Peyer's patch (tissue), 4 donors: ENCODE measurements at regions not wholly inside any gene's neighbourhood (a gene's known extent, or its start where the extent isn't known, plus 50 kb on each side); places are given as distances from the start of the nearest gene placed in this dataset.

Experiments used
- DNase-seq, 3 donors: peaks; one replicate each; pipeline ENCODE4 v3.0.0-alpha.2; 2017 to 2019
- H3K27ac ChIP-seq, 4 donors: fragments of 200-600 bp; sonication (generic); one replicate each; pipeline ENCODE4 v1.5.1; 2016 to 2019
- H3K27me3 ChIP-seq, 2 donors: fragments of 200-600 bp; sonication (generic); one replicate each; pipeline ENCODE4 v1.5.1; 2019
- H3K36me3 ChIP-seq, 3 donors: fragments of 200-600 bp; sonication (generic); one replicate each; pipeline ENCODE4 v1.5.1; 2016 to 2019
- H3K4me1 ChIP-seq, 4 donors: fragments of 200-600 bp; sonication (generic); one replicate each; pipeline ENCODE4 v1.5.1; 2016 to 2019
- H3K4me3 ChIP-seq, 4 donors: fragments of 200-600 bp; sonication (generic); 1 replicate in 3 of 4; 2 replicates in 1 of 4; pipeline ENCODE4 v1.5.1; 2016 to 2019; ENCODE audit warnings: mild to moderate bottlenecking in 1 of 4
- H3K9me3 ChIP-seq, 4 donors: fragments of 200-600 bp; sonication (generic); one replicate each; pipeline ENCODE4 v1.5.1; 2016 to 2019; ENCODE audit warnings: mild to moderate bottlenecking in 1 of 4
- CTCF ChIP-seq, 6 experiments: fragments of 450-650 bp in 4 of 6; fragments of 200-600 bp in 2 of 6; sonication (generic) in 1 of 6; IDR thresholded peaks; one replicate each; pipeline ENCODE4 v1.5.1; 2017 to 2019; ENCODE audit warnings: antibody characterized with exemption in 6 of 6, mild to moderate bottlenecking in 3 of 6, moderate library complexity in 1 of 6
- POLR2A ChIP-seq, 2 donors: fragments of 450-650 bp; IDR thresholded peaks; one replicate each; pipeline ENCODE4 v1.5.1; 2017; ENCODE audit warnings: antibody characterized with exemption in 2 of 2, mild to moderate bottlenecking in 2 of 2, moderate library complexity in 2 of 2

GRCh38 chr4:154928640-154929257, 147.7 kb downstream of the RBM46 start:
- Histone ChIP-seq H3K4me1 (no peaks in the 10 kb centered on the region), H3K36me3 (no peaks in the 10 kb centered on the region), H3K4me3 (no peak overlapping the region), H3K9me3 (no peaks in the 10 kb centered on the region), H3K27me3 (no peaks in the 10 kb centered on the region), H3K27ac (no peak overlapping the region)
- TF ChIP-seq CTCF (IDR thresholded peaks at IDR 0.05) (peak in 3 of 6 experiments; percentile 42 to 49 (median 49)), POLR2A (IDR thresholded peaks at IDR 0.05) (no peak)
- DNase-seq, result no peak

GRCh38 chr4:154936873-154937272, 155.8 kb downstream of the RBM46 start:
- Histone ChIP-seq H3K27me3 (no peaks in the 10 kb centered on the region), H3K9me3 (no peaks in the 10 kb centered on the region), H3K36me3 (no peaks in the 10 kb centered on the region), H3K4me3 (no peak overlapping the region), H3K4me1 (no peaks in the 10 kb centered on the region), H3K27ac (no peak overlapping the region)
- TF ChIP-seq POLR2A (IDR thresholded peaks at IDR 0.05), result no peak
- DNase-seq, result no peak

- TF ChIP-seq POLR2A (IDR thresholded peaks at IDR 0.05), result no peak
- TF ChIP-seq CTCF (IDR thresholded peaks at IDR 0.05), result no peak
- H3K4me3 ChIP-seq, result no peak overlapping the region
- H3K27me3 ChIP-seq, result no peaks in the 10 kb centered on the region
- no peaks in the 10 kb centered on the region for H3K9me3 ChIP-seq
- no peak for DNase-seq
- H3K36me3 ChIP-seq, result no peaks in the 10 kb centered on the region
- no peaks in the 10 kb centered on the region for H3K4me1 ChIP-seq
- H3K27ac ChIP-seq, result no peak overlapping the region
Measured at GRCh38 chr4:154939851-154940250, 158.8 kb downstream of the RBM46 start.

GRCh38 chr4:154942176-154942575, 161.1 kb downstream of the RBM46 start:
- no peak for DNase-seq
- Histone ChIP-seq H3K27ac (no peak overlapping the region), H3K9me3 (no peaks in the 10 kb centered on the region), H3K27me3 (no peaks in the 10 kb centered on the region), H3K4me3 (no peak overlapping the region), H3K36me3 (no peaks in the 10 kb centered on the region), H3K4me1 (no peaks in the 10 kb centered on the region)
- TF ChIP-seq POLR2A (IDR thresholded peaks at IDR 0.05), result no peak
- no peak for TF ChIP-seq CTCF (IDR thresholded peaks at IDR 0.05)

GRCh38 chr4:154944996-154945395, 163.9 kb downstream of the RBM46 start:
- DNase-seq, result no peak
- no peak overlapping the region for H3K27ac ChIP-seq
- no peaks in the 10 kb centered on the region for H3K27me3 ChIP-seq
- no peak overlapping the region for H3K4me3 ChIP-seq
- H3K9me3 ChIP-seq, result no peaks in the 10 kb centered on the region
- H3K36me3 ChIP-seq, result no peaks in the 10 kb centered on the region
- H3K4me1 ChIP-seq, result no peaks in the 10 kb centered on the region
- TF ChIP-seq CTCF (IDR thresholded peaks at IDR 0.05), result no peak
- TF ChIP-seq POLR2A (IDR thresholded peaks at IDR 0.05), result no peak

- no peaks in the 10 kb centered on the region for H3K9me3 ChIP-seq
- TF ChIP-seq POLR2A (IDR thresholded peaks at IDR 0.05) (no peak), CTCF (IDR thresholded peaks at IDR 0.05) (no peak)
- H3K27ac ChIP-seq, result no peak overlapping the region
- no peaks in the 10 kb centered on the region for H3K4me1 ChIP-seq
- no peak overlapping the region for H3K4me3 ChIP-seq
- H3K36me3 ChIP-seq, result no peaks in the 10 kb centered on the region
- no peaks in the 10 kb centered on the region for H3K27me3 ChIP-seq
- DNase-seq, result no peak
Measured at GRCh38 chr4:154946113-154946512, 165.0 kb downstream of the RBM46 start.
